HG03520 (cell line): ENCODE measurements at regions not wholly inside any gene's neighbourhood (a gene's known extent, or its start where the extent isn't known, plus 50 kb on each side); places are given as distances from the start of the nearest gene placed in this dataset.

Experiments
- ATAC-seq: cut with Tn5 transposase; IDR thresholded peaks from one replicate; pipeline ENCODE4 v1.9.1; 2021; ENCODE audit warnings: mild to moderate bottlenecking, moderate library complexity; ENCODE audit not compliant: unreplicated experiment

- no peak for ATAC-seq
Observed at GRCh38 chr2:104033399-104033798, 820.5 kb upstream of the POU3F3 start.

DNA sequence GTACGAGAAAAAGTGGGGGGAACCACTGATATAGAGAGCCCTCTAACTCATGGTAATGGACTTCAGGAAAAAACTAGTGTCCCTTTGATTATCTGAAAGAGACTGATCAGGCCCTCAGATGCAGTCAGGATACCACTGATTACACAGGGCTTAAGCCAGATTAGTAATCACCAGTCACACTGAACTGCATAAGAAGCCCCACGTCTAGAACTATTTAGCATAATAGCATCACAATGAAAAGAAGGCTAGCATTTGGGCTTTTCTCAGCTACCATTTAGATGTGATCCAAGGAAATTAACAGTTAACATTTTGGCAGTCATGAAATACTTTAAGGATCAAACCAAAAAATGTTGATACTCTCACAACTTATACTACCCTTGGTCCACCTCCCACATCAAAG lies 813.1 kb upstream of the POU3F3 start:
- no peak for ATAC-seq

DNA sequence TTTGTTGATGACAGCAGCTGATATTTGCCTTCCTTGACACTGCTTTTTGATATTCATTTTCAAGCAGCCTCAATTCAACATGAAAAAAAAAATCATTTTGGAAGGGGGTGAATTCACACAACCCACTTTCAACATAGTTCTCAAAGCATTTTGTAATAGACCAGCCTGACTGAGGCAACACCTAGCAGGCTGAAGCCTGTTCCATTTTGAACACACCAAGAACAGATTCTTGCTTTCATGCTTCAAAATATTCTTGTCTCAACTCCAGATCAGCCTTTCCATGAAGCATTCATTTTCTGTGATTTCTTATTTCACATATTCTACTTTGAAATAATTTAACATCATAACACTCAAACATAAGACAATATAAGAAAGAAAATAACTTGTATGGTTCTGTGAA lies 812.6 kb upstream of the POU3F3 start:
- ATAC-seq = no peak

DNA sequence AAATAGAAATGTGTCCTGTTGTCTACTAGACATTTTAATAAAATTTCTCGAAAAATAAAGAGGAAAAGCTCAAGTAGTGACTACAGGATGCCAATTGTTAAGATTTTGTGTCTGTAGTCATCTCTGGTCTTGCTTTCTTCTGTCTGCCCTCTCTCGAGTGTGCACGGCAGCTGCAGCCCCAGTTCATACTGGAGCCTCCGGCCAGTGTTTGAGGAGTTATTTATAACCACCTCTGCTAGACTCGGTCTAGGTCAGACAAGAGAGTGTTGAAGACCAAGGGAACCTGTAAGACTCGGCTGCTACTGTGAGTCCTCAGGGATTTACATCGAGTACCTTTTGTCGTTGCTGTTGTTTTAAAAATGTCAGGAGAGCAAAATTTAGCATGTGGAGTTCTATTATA lies 810.1 kb upstream of the POU3F3 start:
- ATAC-seq = no peak

GRCh38 chr2:104045071-104045470 lies 808.8 kb upstream of the POU3F3 start:
- no peak for ATAC-seq

GRCh38 chr2:104046466-104046865 lies 807.4 kb upstream of the POU3F3 start:
- ATAC-seq = no peak

- no peak for ATAC-seq
Observed at GRCh38 chr2:104047516-104047915, 806.4 kb upstream of the POU3F3 start.

DNA sequence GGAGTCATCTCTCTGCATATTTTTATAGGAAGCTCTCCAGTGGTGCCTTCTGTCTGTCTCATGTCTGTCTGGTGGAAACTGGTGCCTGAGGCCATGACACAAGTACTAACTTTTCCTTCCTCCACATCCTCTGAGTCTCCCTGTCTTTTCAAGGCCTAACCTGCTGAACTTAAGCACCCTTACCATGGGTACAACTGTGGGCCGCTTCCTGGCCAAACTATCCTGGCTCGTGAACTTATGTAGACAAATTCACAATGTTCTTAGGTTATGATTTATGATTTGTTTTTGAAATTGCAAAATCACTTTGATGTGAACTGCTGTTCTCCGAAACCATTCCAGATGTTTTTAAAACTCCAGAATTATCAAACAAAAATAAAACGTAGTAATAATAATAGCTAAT lies 804.5 kb upstream of the POU3F3 start:
- no peak for ATAC-seq

DNA sequence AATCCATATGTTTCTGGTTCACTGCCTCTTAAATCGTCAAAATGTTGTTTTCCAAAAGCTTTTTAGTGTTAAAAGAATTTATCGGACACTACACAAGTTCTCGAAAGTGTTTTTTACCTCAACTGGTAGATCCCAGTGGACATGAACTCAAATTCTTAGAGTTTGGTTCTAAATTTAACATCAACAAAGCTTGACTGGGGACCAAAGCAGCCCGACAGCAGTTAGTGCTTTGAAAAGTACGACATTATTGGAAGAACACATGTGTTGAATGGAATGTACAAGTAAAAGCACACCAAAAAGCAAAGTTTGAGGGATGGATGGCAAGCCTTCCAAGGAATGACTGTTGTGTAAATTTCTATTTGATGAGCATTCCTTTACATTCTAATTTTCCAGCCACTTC lies 803.9 kb upstream of the POU3F3 start:
- no peak for ATAC-seq

DNA sequence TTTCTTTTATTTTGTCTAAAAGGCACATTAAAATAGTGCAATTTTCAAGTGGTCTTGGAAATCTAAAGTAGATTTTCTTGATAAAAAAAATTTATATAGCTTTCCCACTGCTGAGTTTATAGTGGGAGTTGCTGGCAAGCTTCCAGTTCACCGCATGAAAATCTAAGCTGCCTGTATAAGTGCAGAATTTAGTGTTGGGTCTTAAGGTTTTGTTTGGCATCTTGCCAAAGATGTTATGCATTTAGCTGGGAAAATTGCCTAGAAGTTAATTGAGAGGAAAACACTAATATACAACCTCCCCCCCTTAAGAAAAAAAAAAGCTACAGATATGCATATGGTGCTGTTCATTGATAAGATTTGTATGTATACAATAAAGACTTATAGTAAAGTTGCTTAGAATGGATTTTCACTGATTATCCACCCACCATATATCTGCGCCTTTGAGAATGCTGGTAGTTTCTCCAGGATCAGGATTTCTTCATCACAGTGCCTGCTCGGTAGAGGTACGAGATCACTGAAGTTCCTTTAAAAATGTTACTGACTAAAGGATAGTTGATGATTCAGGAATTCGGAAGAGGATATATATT lies 803.2 kb upstream of the POU3F3 start:
- ATAC-seq = no peak

- ATAC-seq = no peak
Observed at GRCh38 chr2:104051766-104052165, 802.1 kb upstream of the POU3F3 start.

DNA sequence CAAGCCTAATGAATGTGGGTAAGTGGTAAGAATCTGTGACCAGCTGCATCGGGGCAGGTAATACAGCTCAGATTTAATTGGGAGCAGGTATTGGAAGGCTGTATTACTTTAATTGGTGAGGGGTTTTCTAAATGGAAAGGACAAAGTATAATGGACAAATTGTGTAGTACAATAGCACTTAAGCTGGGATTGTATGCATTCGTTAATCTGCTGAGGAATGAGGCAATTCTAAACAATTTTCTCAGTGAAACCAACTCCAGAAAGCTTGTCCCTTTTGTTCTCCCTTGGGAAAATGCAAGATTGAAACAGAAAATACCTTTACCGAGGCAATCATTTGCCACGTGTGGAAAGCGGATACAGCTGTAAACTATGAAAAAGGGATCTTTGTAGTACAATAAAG lies 801.6 kb upstream of the POU3F3 start:
- ATAC-seq = no peak

DNA sequence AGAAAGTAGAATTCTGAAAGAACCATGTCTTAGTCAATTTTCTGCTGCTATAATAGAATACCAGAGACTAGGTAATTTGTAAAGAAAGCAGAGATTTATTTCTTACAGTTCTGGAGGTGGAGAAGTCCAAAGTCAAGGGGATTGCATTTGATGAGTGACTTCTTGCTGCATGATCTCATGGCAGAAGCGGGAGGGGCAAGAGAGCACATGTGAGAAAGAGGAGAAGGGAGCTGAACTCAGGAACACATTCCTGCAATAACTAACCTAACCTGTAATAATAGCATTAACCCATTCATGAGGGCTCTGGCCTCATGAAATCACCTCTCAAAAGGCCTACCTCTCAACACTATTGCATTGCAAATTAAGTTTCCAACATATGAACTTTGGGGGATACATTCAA lies 797.5 kb upstream of the POU3F3 start:
- ATAC-seq = no peak

- ATAC-seq = no peak
Observed at GRCh38 chr2:104068665-104069064, 785.2 kb upstream of the POU3F3 start.

- ATAC-seq = no peak
Observed at GRCh38 chr2:104077573-104077972, 776.3 kb upstream of the POU3F3 start.

GRCh38 chr2:104078431-104079157 lies 775.3 kb upstream of the POU3F3 start:
- ATAC-seq = no peak

GRCh38 chr2:104088745-104089144 lies 765.2 kb upstream of the POU3F3 start:
- no peak for ATAC-seq

DNA sequence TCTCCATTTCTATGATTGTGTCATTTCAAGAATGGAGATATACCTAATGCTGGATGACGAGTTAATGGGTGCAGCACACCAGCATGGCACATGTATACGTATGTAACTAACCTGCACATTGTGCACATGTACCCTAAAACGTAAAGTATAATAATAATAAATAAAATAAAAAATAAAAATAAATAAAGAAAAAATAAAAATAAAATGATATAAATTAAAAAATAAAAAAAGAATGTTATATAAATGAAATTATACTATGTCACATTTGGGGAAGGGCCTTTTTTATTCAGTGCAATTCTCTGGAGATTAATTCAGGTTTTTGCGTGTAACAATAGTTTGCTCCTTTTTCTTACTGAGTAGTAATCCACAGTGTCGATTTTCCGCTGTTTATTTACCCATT lies 763.5 kb upstream of the POU3F3 start:
- ATAC-seq = no peak

DNA sequence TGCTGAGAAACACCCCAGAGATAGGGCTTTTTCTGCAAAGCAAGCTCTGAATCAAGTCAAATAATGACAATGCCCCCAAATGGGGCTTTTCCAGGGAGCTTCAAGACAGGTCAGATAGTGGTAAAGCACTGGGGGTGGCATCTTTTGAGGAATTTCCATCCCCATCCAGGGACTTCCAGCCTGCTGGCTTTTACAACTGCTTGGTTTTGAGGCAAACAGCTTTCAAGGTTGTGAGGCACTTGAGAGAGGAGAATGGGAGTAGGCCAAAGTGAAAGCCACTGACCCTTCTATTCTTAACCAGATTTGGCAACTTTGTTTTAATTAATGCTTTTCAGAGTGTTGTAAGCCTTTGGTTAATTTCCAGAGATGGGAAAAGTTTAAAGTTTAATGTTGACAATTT lies 762.0 kb upstream of the POU3F3 start:
- no peak for ATAC-seq

- no peak for ATAC-seq
Observed at GRCh38 chr2:104092886-104093285, 761.0 kb upstream of the POU3F3 start.

DNA sequence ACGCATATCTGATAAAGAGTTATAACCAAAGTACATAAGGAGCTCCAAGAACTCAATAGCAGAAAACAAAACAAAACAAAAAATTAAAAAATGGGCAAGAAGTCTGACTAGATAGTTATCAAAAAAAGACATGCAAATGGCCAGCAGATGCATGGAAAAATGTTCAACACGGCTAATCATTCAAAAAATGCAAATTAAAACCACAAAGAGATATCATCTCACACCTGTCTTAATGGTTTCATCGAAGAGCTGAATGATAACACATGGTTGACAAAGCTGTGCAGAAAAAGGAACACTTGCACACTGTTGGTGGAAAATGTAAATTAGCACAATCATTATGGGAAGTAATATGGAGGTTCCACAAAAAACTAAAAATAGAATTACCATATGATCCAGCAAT lies 751.3 kb upstream of the POU3F3 start:
- no peak for ATAC-seq

- no peak for ATAC-seq
Observed at GRCh38 chr2:104109356-104109755, 744.6 kb upstream of the POU3F3 start.

GRCh38 chr2:104118889-104119288 lies 735.0 kb upstream of the POU3F3 start:
- no peak for ATAC-seq
